Liver (tissue), 8 donors: ENCODE measurements at regions not wholly inside any gene's neighbourhood (a gene's known extent, or its start where the extent isn't known, plus 50 kb on each side); places are given as distances from the start of the nearest gene placed in this dataset.

Source experiments
- DNase-seq: peaks from one replicate; pipeline ENCODE4 v3.0.0-alpha.2; 2017; ENCODE audit warnings: low spot score
- H3K27ac ChIP-seq, 2 donors: one replicate each; pipeline ENCODE4 v1.7.0; 2013; ENCODE audit warnings: inconsistent platforms in 2 of 2, low read length in 2 of 2, control low read depth in 1 of 2, low read depth in 1 of 2, mild to moderate bottlenecking in 1 of 2
- H3K27me3 ChIP-seq, 4 donors: one replicate each; pipeline versions ENCODE4 v1.6.1 to v1.7.0; 2013; ENCODE audit warnings: low read length in 3 of 4, inconsistent platforms in 1 of 4, mild to moderate bottlenecking in 1 of 4, moderate library complexity in 1 of 4; ENCODE audit not compliant: control insufficient read depth in 4 of 4, insufficient read depth in 4 of 4
- H3K36me3 ChIP-seq, 4 donors: one replicate each; pipeline versions ENCODE4 v1.6.1 to v1.7.0; 2013; ENCODE audit warnings: low read length in 3 of 4, mild to moderate bottlenecking in 3 of 4, low read depth in 1 of 4, moderate library complexity in 1 of 4; ENCODE audit not compliant: control insufficient read depth in 4 of 4, insufficient read depth in 3 of 4
- H3K4me1 ChIP-seq, 4 donors: one replicate each; pipeline versions ENCODE4 v1.6.1 to v1.7.0; 2013; ENCODE audit warnings: low read length in 3 of 4, mild to moderate bottlenecking in 3 of 4, moderate library complexity in 1 of 4; ENCODE audit not compliant: control insufficient read depth in 4 of 4, insufficient read depth in 4 of 4
- H3K4me3 ChIP-seq, 3 donors: one replicate each; pipeline versions ENCODE4 v1.6.1 to v1.7.0; 2013; ENCODE audit warnings: low read length in 3 of 3, control low read depth in 1 of 3, low read depth in 1 of 3, mild to moderate bottlenecking in 1 of 3
- H3K9ac ChIP-seq, 2 donors: one replicate each; pipeline ENCODE4 v1.7.0; 2013; ENCODE audit warnings: low read length in 2 of 2, mild to moderate bottlenecking in 2 of 2, moderate library complexity in 2 of 2, control low read depth in 1 of 2, low read depth in 1 of 2
- H3K9me3 ChIP-seq, 4 donors: one replicate each; pipeline versions ENCODE4 v1.6.1 to v1.7.0; 2013; ENCODE audit warnings: low read length in 3 of 4; ENCODE audit not compliant: control insufficient read depth in 4 of 4
- EGR1 ChIP-seq, 2 donors: IDR thresholded peaks; 2 replicates each; pipeline ENCODE4 v1.6.1; 2016 to 2018; ENCODE audit warnings: antibody characterized with exemption in 2 of 2, low read depth in 2 of 2
- FOXA1 ChIP-seq: IDR thresholded peaks from 2 replicates; pipeline ENCODE4 v1.6.1; 2016; ENCODE audit warnings: antibody characterized with exemption
- FOXA2 ChIP-seq: IDR thresholded peaks from 2 replicates; pipeline ENCODE4 v1.6.1; 2016; ENCODE audit warnings: antibody characterized with exemption
- GABPA ChIP-seq, 2 donors: IDR thresholded peaks in 1 of 2; conservative IDR thresholded peaks in 1 of 2; 2 replicates each; pipeline ENCODE4 v1.6.1; 2016; ENCODE audit warnings: antibody characterized with exemption in 2 of 2, mild to moderate bottlenecking in 1 of 2, moderate library complexity in 1 of 2
- HNF4A ChIP-seq, 2 donors: conservative IDR thresholded peaks; 2 replicates each; pipeline ENCODE4 v1.6.1; 2016; ENCODE audit warnings: antibody characterized with exemption in 2 of 2, mild to moderate bottlenecking in 2 of 2
- HNF4G ChIP-seq: IDR thresholded peaks from 2 replicates; pipeline ENCODE4 v1.6.1; 2016; ENCODE audit warnings: antibody characterized with exemption
- JUND ChIP-seq, 2 donors: IDR thresholded peaks; 2 replicates each; pipeline ENCODE4 v1.6.1; 2016; ENCODE audit warnings: antibody characterized with exemption in 2 of 2
- NR2F2 ChIP-seq: IDR thresholded peaks from 2 replicates; pipeline ENCODE4 v1.6.1; 2016; ENCODE audit warnings: antibody characterized with exemption
- RAD21 ChIP-seq, 2 donors: IDR thresholded peaks; 2 replicates each; pipeline ENCODE4 v1.6.1; 2016; ENCODE audit warnings: antibody characterized with exemption in 2 of 2, mild to moderate bottlenecking in 2 of 2
- RXRA ChIP-seq, 2 donors: IDR thresholded peaks; 2 replicates each; pipeline ENCODE4 v1.6.1; 2017 to 2018; ENCODE audit warnings: antibody characterized with exemption in 2 of 2, mild to moderate bottlenecking in 1 of 2
- SP1 ChIP-seq: IDR thresholded peaks from 2 replicates; pipeline ENCODE4 v1.6.1; 2018; ENCODE audit warnings: antibody characterized with exemption, mild to moderate bottlenecking
- TAF1 ChIP-seq: conservative IDR thresholded peaks from 2 replicates; pipeline ENCODE4 v1.6.1; 2016; ENCODE audit warnings: antibody characterized with exemption, mild to moderate bottlenecking
- YY1 ChIP-seq: IDR thresholded peaks from 2 replicates; pipeline ENCODE4 v1.6.1; 2016; ENCODE audit warnings: antibody characterized with exemption, mild to moderate bottlenecking
- WGBS: extraction: QIAGEN DNeasy Blood & Tissue Kit; methylation state at CpG from one replicate; pipeline ENCODE4 v1.1.7; 2013; 5-methylcytosine and 5-hydroxymethylcytosine counted together
- TF ChIP-seq, protein P1 (sequence below): IDR thresholded peaks from 2 replicates; pipeline ENCODE4 v1.6.1; 2016; ENCODE audit warnings: antibody characterized with exemption
- TF ChIP-seq, protein P2 (sequence below): IDR thresholded peaks from 2 replicates; pipeline ENCODE4 v1.6.1; 2016; ENCODE audit warnings: antibody characterized with exemption
- TF ChIP-seq, protein P3 (sequence below): IDR thresholded peaks from 2 replicates; pipeline ENCODE4 v1.6.1; 2016; ENCODE audit warnings: antibody characterized with exemption, mild to moderate bottlenecking
- TF ChIP-seq, protein P4 (sequence below): fragments of 150-350 bp; IDR thresholded peaks from 2 replicates; pipeline ENCODE4 v1.5.1; 2017; ENCODE audit warnings: improper control_type of control experiment, low read depth, low read length; ENCODE audit not compliant: missing input control
- TF ChIP-seq, protein P5 (sequence below): IDR thresholded peaks from 2 replicates; pipeline ENCODE4 v1.6.1; 2016; ENCODE audit warnings: antibody characterized with exemption
- donor health status: healthy.
- donor health status: healthy.
- donor health status: healthy.
- donor health status: healthy.
- donor health status: healthy.

DNA sequence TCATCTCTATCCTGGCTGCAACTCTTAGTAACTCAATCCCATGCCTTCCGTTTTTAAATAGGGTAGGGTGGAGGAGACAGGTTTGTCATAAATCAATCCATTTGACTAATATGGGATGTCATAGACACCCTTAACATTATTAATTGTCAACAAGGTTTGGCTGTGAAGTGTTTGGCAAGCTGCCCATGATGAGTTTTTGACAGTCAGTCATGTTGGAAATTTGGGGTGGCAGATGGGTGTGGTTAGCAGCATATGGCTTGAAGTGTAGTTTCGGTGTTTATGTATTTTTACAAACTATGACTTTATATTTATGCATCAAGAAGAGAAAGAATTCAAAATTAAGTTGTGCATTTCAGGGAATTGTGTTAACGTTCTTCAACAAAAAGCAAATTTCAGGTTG is 221.8 kb upstream of the CDH5 start (continued):
- TF ChIP-seq, protein P1, sequence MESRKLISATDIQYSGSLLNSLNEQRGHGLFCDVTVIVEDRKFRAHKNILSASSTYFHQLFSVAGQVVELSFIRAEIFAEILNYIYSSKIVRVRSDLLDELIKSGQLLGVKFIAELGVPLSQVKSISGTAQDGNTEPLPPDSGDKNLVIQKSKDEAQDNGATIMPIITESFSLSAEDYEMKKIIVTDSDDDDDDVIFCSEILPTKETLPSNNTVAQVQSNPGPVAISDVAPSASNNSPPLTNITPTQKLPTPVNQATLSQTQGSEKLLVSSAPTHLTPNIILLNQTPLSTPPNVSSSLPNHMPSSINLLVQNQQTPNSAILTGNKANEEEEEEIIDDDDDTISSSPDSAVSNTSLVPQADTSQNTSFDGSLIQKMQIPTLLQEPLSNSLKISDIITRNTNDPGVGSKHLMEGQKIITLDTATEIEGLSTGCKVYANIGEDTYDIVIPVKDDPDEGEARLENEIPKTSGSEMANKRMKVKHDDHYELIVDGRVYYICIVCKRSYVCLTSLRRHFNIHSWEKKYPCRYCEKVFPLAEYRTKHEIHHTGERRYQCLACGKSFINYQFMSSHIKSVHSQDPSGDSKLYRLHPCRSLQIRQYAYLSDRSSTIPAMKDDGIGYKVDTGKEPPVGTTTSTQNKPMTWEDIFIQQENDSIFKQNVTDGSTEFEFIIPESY = no peak
- TF ChIP-seq HNF4A (conservative IDR thresholded peaks at IDR 0.05) (no peak), SP1 (no peak)
- TF ChIP-seq, protein P2, sequence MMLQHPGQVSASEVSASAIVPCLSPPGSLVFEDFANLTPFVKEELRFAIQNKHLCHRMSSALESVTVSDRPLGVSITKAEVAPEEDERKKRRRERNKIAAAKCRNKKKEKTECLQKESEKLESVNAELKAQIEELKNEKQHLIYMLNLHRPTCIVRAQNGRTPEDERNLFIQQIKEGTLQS = no peak

DNA sequence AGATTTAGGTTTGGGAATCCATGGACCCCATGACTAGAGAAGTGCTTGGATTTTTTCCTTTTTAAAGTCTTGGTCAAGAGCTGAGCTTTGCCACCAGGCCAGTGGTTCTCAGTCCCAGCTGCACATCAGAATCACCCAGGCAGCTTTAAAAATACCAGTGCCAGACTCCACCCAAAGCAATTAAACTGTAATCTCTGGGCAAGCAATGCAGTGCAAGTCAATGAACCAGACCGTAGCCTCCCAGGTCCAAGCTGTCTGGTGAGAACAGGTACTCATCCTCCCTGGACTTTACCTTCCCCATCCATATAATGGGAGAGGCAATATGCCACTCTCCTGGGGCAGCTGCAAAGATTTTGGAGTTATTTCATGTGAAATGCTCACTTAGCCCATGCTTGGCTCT is 223.1 kb upstream of the CDH5 start:
- no peaks in the 10 kb centered on the region for H3K9me3 ChIP-seq
- no peak overlapping the region for H3K4me3 ChIP-seq
- TF ChIP-seq, protein P3, sequence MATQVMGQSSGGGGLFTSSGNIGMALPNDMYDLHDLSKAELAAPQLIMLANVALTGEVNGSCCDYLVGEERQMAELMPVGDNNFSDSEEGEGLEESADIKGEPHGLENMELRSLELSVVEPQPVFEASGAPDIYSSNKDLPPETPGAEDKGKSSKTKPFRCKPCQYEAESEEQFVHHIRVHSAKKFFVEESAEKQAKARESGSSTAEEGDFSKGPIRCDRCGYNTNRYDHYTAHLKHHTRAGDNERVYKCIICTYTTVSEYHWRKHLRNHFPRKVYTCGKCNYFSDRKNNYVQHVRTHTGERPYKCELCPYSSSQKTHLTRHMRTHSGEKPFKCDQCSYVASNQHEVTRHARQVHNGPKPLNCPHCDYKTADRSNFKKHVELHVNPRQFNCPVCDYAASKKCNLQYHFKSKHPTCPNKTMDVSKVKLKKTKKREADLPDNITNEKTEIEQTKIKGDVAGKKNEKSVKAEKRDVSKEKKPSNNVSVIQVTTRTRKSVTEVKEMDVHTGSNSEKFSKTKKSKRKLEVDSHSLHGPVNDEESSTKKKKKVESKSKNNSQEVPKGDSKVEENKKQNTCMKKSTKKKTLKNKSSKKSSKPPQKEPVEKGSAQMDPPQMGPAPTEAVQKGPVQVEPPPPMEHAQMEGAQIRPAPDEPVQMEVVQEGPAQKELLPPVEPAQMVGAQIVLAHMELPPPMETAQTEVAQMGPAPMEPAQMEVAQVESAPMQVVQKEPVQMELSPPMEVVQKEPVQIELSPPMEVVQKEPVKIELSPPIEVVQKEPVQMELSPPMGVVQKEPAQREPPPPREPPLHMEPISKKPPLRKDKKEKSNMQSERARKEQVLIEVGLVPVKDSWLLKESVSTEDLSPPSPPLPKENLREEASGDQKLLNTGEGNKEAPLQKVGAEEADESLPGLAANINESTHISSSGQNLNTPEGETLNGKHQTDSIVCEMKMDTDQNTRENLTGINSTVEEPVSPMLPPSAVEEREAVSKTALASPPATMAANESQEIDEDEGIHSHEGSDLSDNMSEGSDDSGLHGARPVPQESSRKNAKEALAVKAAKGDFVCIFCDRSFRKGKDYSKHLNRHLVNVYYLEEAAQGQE = no peak
- TF ChIP-seq GABPA (IDR thresholded peaks at IDR 0.05 in 1 of 2, conservative IDR thresholded peaks at IDR 0.05 in 1 of 2) (no peak), FOXA1 (no peak), SP1 (no peak), FOXA2 (no peak), NR2F2 (no peak), TAF1 (no peak), YY1 (no peak), HNF4G (no peak), RAD21 (IDR thresholded peaks at IDR 0.05) (no peak), HNF4A (conservative IDR thresholded peaks at IDR 0.05) (no peak), RXRA (IDR thresholded peaks at IDR 0.05) (no peak), JUND (IDR thresholded peaks at IDR 0.05) (no peak), EGR1 (IDR thresholded peaks at IDR 0.05; ENCODE audit: low read depth in 2 of 2) (no peak)
- TF ChIP-seq, protein P1 = no peak
- TF ChIP-seq, protein P4, sequence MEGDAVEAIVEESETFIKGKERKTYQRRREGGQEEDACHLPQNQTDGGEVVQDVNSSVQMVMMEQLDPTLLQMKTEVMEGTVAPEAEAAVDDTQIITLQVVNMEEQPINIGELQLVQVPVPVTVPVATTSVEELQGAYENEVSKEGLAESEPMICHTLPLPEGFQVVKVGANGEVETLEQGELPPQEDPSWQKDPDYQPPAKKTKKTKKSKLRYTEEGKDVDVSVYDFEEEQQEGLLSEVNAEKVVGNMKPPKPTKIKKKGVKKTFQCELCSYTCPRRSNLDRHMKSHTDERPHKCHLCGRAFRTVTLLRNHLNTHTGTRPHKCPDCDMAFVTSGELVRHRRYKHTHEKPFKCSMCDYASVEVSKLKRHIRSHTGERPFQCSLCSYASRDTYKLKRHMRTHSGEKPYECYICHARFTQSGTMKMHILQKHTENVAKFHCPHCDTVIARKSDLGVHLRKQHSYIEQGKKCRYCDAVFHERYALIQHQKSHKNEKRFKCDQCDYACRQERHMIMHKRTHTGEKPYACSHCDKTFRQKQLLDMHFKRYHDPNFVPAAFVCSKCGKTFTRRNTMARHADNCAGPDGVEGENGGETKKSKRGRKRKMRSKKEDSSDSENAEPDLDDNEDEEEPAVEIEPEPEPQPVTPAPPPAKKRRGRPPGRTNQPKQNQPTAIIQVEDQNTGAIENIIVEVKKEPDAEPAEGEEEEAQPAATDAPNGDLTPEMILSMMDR = no peak
- TF ChIP-seq, protein P5, sequence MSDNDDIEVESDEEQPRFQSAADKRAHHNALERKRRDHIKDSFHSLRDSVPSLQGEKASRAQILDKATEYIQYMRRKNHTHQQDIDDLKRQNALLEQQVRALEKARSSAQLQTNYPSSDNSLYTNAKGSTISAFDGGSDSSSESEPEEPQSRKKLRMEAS = no peak
- TF ChIP-seq, protein P2 = no peak
- H3K36me3 ChIP-seq = no peaks in the 10 kb centered on the region
- peaks cover 0 to 2% (median 0%) of the 10 kb centered on the region in 4 donors for H3K27me3 ChIP-seq
- no peak overlapping the region for H3K9ac ChIP-seq
- no peak for DNase-seq
- H3K27ac ChIP-seq = no peak overlapping the region
- no peaks in the 10 kb centered on the region for H3K4me1 ChIP-seq
- 53% methylated on average over 1 of the region's 1 CpG for WGBS
